SK-N-SH treated with all-trans-retinoic acid at 6 μM for 48 hours (cell line): ENCODE measurements at regions not wholly inside any gene's neighbourhood (a gene's known extent, or its start where the extent isn't known, plus 50 kb on each side); places are given as distances from the start of the nearest gene placed in this dataset.

Experiments used
- ATAC-seq: fragments of 200-7000 bp; cut with Tn5 transposase; 3 replicates; pipeline ENCODE4 v1.9.1; 2020; ENCODE audit warnings: mild to moderate bottlenecking, moderate library complexity
- ARNTL ChIP-seq: fragments of 450-650 bp; formaldehyde crosslinking; IDR thresholded peaks from 2 replicates; pipeline ENCODE4 v1.5.0; 2020; ENCODE audit warnings: low read depth, mild to moderate bottlenecking, moderate library complexity, borderline replicate concordance
- BACH2 ChIP-seq: fragments of 250-450 bp; sonication (Bioruptor Pico); IDR thresholded peaks from 2 replicates; pipeline ENCODE4 v1.9.0; 2021; ENCODE audit warnings: mild to moderate bottlenecking, borderline replicate concordance
- CREB5 ChIP-seq: fragments of 250-450 bp; sonication (Bioruptor Pico); IDR thresholded peaks from 2 replicates; pipeline ENCODE4 v1.5.1; 2020; ENCODE audit warnings: low read depth, mild to moderate bottlenecking, moderate library complexity
- CSDC2 ChIP-seq: fragments of 250-450 bp; sonication (Bioruptor Pico); IDR thresholded peaks from 2 replicates; pipeline ENCODE4 v1.5.0; 2020; ENCODE audit warnings: mild to moderate bottlenecking, moderate library complexity
- CSRNP3 ChIP-seq: fragments of 250-450 bp; sonication (Bioruptor Pico); IDR thresholded peaks from 2 replicates; pipeline ENCODE4 v1.5.1; 2021; ENCODE audit warnings: mild to moderate bottlenecking, moderate library complexity
- ESRRG ChIP-seq: fragments of 250-450 bp; sonication (Bioruptor Pico); IDR thresholded peaks from 2 replicates; pipeline ENCODE4 v1.6.1; 2021; ENCODE audit warnings: mild to moderate bottlenecking
- GLIS3 ChIP-seq: fragments of 250-450 bp; sonication (Bioruptor Pico); IDR thresholded peaks from 2 replicates; pipeline ENCODE4 v1.5.0; 2020; ENCODE audit warnings: mild to moderate bottlenecking, moderate library complexity
- OSR1 ChIP-seq: fragments of 250-450 bp; sonication (Bioruptor Pico); IDR thresholded peaks from 2 replicates; pipeline ENCODE4 v1.8.0; 2022; ENCODE audit warnings: moderate library complexity, mild to moderate bottlenecking, inconsistent platforms
- PATZ1 ChIP-seq: fragments of 250-450 bp; sonication (Bioruptor Pico); IDR thresholded peaks from 2 replicates; pipeline ENCODE4 v1.8.0; 2020; ENCODE audit warnings: mild to moderate bottlenecking, moderate library complexity, borderline replicate concordance
- POU6F1 ChIP-seq: fragments of 250-450 bp; sonication (Bioruptor Pico); IDR thresholded peaks from 2 replicates; pipeline ENCODE4 v1.8.0; 2021; ENCODE audit warnings: low read depth, mild to moderate bottlenecking, moderate library complexity, borderline replicate concordance
- PPARA ChIP-seq: fragments of 250-450 bp; sonication (Bioruptor Pico); IDR thresholded peaks from 2 replicates; pipeline ENCODE4 v1.5.0; 2020; ENCODE audit warnings: mild to moderate bottlenecking, borderline replicate concordance
- RARB ChIP-seq: fragments of 250-450 bp; sonication (Bioruptor Pico); IDR thresholded peaks from 2 replicates; pipeline ENCODE4 v1.8.0; 2021; ENCODE audit warnings: mild to moderate bottlenecking, moderate library complexity
- SNAI2 ChIP-seq: fragments of 250-450 bp; sonication (Bioruptor Pico); IDR thresholded peaks from 2 replicates; pipeline ENCODE4 v1.5.0; 2020; ENCODE audit warnings: mild to moderate bottlenecking, moderate library complexity
- TCF4 ChIP-seq: fragments of 250-450 bp; sonication (Bioruptor Pico); IDR thresholded peaks from 2 replicates; pipeline ENCODE4 v1.8.0; 2021; ENCODE audit warnings: mild to moderate bottlenecking, moderate library complexity, borderline replicate concordance
- TSHZ2 ChIP-seq: fragments of 250-450 bp; sonication (Bioruptor Pico); IDR thresholded peaks from 2 replicates; pipeline ENCODE4 v1.5.0; 2020; ENCODE audit warnings: mild to moderate bottlenecking, moderate library complexity
- ZC3H10 ChIP-seq: fragments of 250-450 bp; sonication (Bioruptor Pico); IDR thresholded peaks from 2 replicates; pipeline ENCODE4 v1.5.1; 2021; ENCODE audit warnings: mild to moderate bottlenecking, moderate library complexity
- ZFP3 ChIP-seq: fragments of 250-450 bp; sonication (Bioruptor Pico); IDR thresholded peaks from 2 replicates; pipeline ENCODE4 v1.5.0; 2020; ENCODE audit warnings: mild to moderate bottlenecking, moderate library complexity
- ZFP30 ChIP-seq: fragments of 450-650 bp; formaldehyde crosslinking; IDR thresholded peaks from 2 replicates; pipeline ENCODE4 v1.5.0; 2022; ENCODE audit warnings: mild to moderate bottlenecking, moderate library complexity
- ZNF565 ChIP-seq: fragments of 450-650 bp; formaldehyde crosslinking; conservative IDR thresholded peaks from 2 replicates; pipeline ENCODE4 v1.5.0; 2020; ENCODE audit warnings: low read depth, mild to moderate bottlenecking, moderate library complexity
- ZNF70 ChIP-seq: fragments of 450-650 bp; formaldehyde crosslinking; IDR thresholded peaks from 2 replicates; pipeline ENCODE4 v1.5.0; 2020; ENCODE audit warnings: mild to moderate bottlenecking, moderate library complexity
- ZNF8 ChIP-seq: fragments of 450-650 bp; formaldehyde crosslinking; IDR thresholded peaks from 2 replicates; pipeline ENCODE4 v1.5.0; 2020; ENCODE audit warnings: mild to moderate bottlenecking, moderate library complexity

GRCh38 chr7:50959991-50960390 is 177.3 kb upstream of the GRB10 start:
- TF ChIP-seq ZC3H10 (CRISPR knock-in tag): no peak
- no peak for TF ChIP-seq OSR1 (CRISPR knock-in tag)
- TF ChIP-seq TCF4 (CRISPR knock-in tag): no peak
- no peak for TF ChIP-seq PPARA (CRISPR knock-in tag)
- TF ChIP-seq CSRNP3 (CRISPR knock-in tag): no peak
- TF ChIP-seq ZNF8: no peak
- TF ChIP-seq SNAI2 (CRISPR knock-in tag): no peak
- no peak for TF ChIP-seq TSHZ2 (CRISPR knock-in tag)
- TF ChIP-seq ZNF70: no peak
- TF ChIP-seq RARB: no peak
- no peak for TF ChIP-seq CSDC2 (CRISPR knock-in tag)
- TF ChIP-seq ZFP30: no peak
- TF ChIP-seq ESRRG (CRISPR knock-in tag): no peak
- TF ChIP-seq ARNTL (CRISPR knock-in tag): no peak
- no peak for TF ChIP-seq POU6F1
- no peak for TF ChIP-seq GLIS3
- no peak for TF ChIP-seq ZNF565
- ATAC-seq: no peak

- ATAC-seq: no peak
- no peak for TF ChIP-seq PATZ1 (CRISPR knock-in tag)
- TF ChIP-seq POU6F1: no peak
- TF ChIP-seq ZNF8: no peak
- TF ChIP-seq ZFP3 (CRISPR knock-in tag): no peak
- no peak for TF ChIP-seq CSDC2 (CRISPR knock-in tag)
- TF ChIP-seq OSR1 (CRISPR knock-in tag): no peak
- TF ChIP-seq TCF4 (CRISPR knock-in tag): no peak
- no peak for TF ChIP-seq PPARA (CRISPR knock-in tag)
- TF ChIP-seq ZC3H10 (CRISPR knock-in tag): no peak
- TF ChIP-seq RARB: no peak
- TF ChIP-seq ZNF565: no peak
- no peak for TF ChIP-seq ARNTL (CRISPR knock-in tag)
- TF ChIP-seq BACH2: no peak
These were observed 176.9 kb upstream of the GRB10 start for GRCh38 chr7:50959560-50959959.

- no peak for ATAC-seq
- TF ChIP-seq BACH2 (no peak), PATZ1 (CRISPR knock-in tag) (no peak), ZFP3 (CRISPR knock-in tag) (no peak), TSHZ2 (CRISPR knock-in tag) (no peak), CREB5 (no peak), PPARA (CRISPR knock-in tag) (no peak), GLIS3 (no peak)
These were observed 175.2 kb upstream of the GRB10 start for GRCh38 chr7:50957855-50958254.
